GM12878 (cell line): ENCODE measurements at regions not wholly inside any gene's neighbourhood (a gene's known extent, or its start where the extent isn't known, plus 50 kb on each side); places are given as distances from the start of the nearest gene placed in this dataset.

ENCODE experiments used
- HDAC6 ChIP-seq: fragments of 200-600 bp; sonication (generic); IDR thresholded peaks from one replicate; pipeline ENCODE4 v1.8.0; 2017; ENCODE audit warnings: antibody characterized with exemption; ENCODE audit not compliant: unreplicated experiment
- JUND ChIP-seq: IDR thresholded peaks from 2 replicates; pipeline ENCODE4 v1.6.1; 2012; ENCODE audit warnings: low read depth, mild to moderate bottlenecking, low read length, improper control_type of control experiment, moderate library complexity
- POLR2A ChIP-seq: IDR thresholded peaks from 2 replicates; pipeline ENCODE4 v1.6.1; 2011; ENCODE audit warnings: low read depth, mild to moderate bottlenecking, low read length
- POU2F2 ChIP-seq: IDR thresholded peaks from 3 replicates; pipeline ENCODE4 v1.6.1; 2011; ENCODE audit warnings: low read depth, mild to moderate bottlenecking, low read length, borderline replicate concordance

- TF ChIP-seq HDAC6 (no peak), JUND (no peak), POU2F2 (no peak), POLR2A (no peak)
Observed at GRCh38 chr20:63137851-63138415, 78.0 kb downstream of the YTHDF1 start.
